Esophagus muscularis mucosa (tissue), 4 donors: ENCODE measurements at regions not wholly inside any gene's neighbourhood (a gene's known extent, or its start where the extent isn't known, plus 50 kb on each side); places are given as distances from the start of the nearest gene placed in this dataset.

ENCODE experiments used
- CTCF ChIP-seq, 3 experiments: fragments of 200-600 bp in 2 of 3; fragments of 450-650 bp in 1 of 3; sonication (generic) in 2 of 3; IDR thresholded peaks; one replicate each; pipeline ENCODE4 v1.5.1; 2017 to 2019; ENCODE audit warnings: antibody characterized with exemption in 3 of 3, mild to moderate bottlenecking in 2 of 3, moderate library complexity in 1 of 3
- EP300 ChIP-seq: sonication (generic); formaldehyde crosslinking; IDR thresholded peaks from one replicate; pipeline ENCODE4 v1.6.1; 2017; ENCODE audit warnings: antibody characterized with exemption
- POLR2A ChIP-seq: fragments of 450-650 bp; IDR thresholded peaks from one replicate; pipeline ENCODE4 v1.6.1; 2017; ENCODE audit warnings: antibody characterized with exemption, moderate library complexity, mild to moderate bottlenecking, low read depth
- POLR2AphosphoS5 ChIP-seq, 2 donors: sonication (generic); formaldehyde crosslinking; IDR thresholded peaks; one replicate each; pipeline ENCODE4 v1.6.1; 2017; ENCODE audit warnings: antibody characterized with exemption in 2 of 2

DNA sequence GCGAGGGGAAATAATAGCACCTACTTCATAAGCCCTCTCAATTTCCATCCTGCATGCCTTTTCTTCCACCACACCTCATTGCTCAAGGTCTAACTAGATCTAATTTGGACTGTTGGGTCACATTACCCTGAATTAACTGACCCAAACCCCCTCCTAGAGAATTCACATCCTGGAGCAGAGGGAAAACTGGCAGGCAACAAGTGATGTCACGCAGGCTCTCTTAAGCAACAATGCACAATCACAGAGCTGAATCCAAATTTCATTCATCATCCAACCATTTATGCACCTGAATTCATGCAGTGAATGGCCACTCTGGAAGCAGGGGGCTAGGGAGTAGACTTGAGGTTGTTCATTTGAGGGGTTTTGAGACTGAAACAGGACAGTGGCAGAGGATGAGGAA, 107.7 kb upstream of the HUWE1 start:
- TF ChIP-seq CTCF (IDR thresholded peaks at IDR 0.05) (no peak), POLR2A (no peak), POLR2AphosphoS5 (IDR thresholded peaks at IDR 0.05) (no peak), EP300 (no peak)
